SU-DHL-6 (cell line): ENCODE measurements at regions not wholly inside any gene's neighbourhood (a gene's known extent, or its start where the extent isn't known, plus 50 kb on each side); places are given as distances from the start of the nearest gene placed in this dataset.
"Not testable (repeated sequence)": the region's sequence is repeated elsewhere in the genome, so short reads cannot be mapped to it uniquely, and the experiment has no call there.

ENCODE experiments used
- H2AFZ ChIP-seq: fragments of 200-600 bp; sonication (generic); 2 replicates; pipeline ENCODE4 v1.6.1; 2014; ENCODE audit warnings: low read depth, mild to moderate bottlenecking, moderate library complexity, mixed read lengths, antibody characterized with exemption, low read length; ENCODE audit not compliant: severe bottlenecking
- H3F3A ChIP-seq: fragments of 200-600 bp; shearing (Covaris generic); 2 replicates; pipeline ENCODE4 v1.6.0; 2016; ENCODE audit warnings: antibody characterized with exemption, mild to moderate bottlenecking; ENCODE audit not compliant: insufficient read depth
- H3K27ac ChIP-seq: fragments of 200-600 bp; sonication (generic); 2 replicates; pipeline ENCODE4 v1.5.1; 2016; ENCODE audit warnings: low read depth, mild to moderate bottlenecking, low read length, moderate library complexity, mixed read lengths
- H3K27me3 ChIP-seq: fragments of 200-600 bp; sonication (generic), shearing (Covaris generic); 2 replicates; pipeline ENCODE4 v1.6.0; 2014; ENCODE audit warnings: mild to moderate bottlenecking, low read length
- H3K36me3 ChIP-seq: fragments of 200-600 bp; sonication (generic); 2 replicates; pipeline ENCODE4 v1.6.1; 2014; ENCODE audit warnings: mild to moderate bottlenecking, low read length, mixed read lengths
- H3K4me2 ChIP-seq: fragments of 300-600, 200-600 bp; shearing (Covaris generic), sonication (generic); 2 replicates; pipeline ENCODE4 v1.6.0; 2014; ENCODE audit warnings: low read length, low read depth, mild to moderate bottlenecking; ENCODE audit not compliant: poor library complexity, severe bottlenecking
- H3K4me3 ChIP-seq: fragments of 200-600 bp; sonication (generic); 2 replicates; pipeline ENCODE4 v1.5.1; 2014; ENCODE audit warnings: antibody characterized with exemption, low read length, mild to moderate bottlenecking, mixed read lengths; ENCODE audit not compliant: insufficient read depth, poor library complexity, severe bottlenecking
- H3K79me2 ChIP-seq: fragments of 200-600 bp; sonication (generic); 2 replicates; pipeline ENCODE4 v1.6.1; 2014; ENCODE audit warnings: mild to moderate bottlenecking, low read length, moderate library complexity; ENCODE audit not compliant: insufficient read depth
- H3K9ac ChIP-seq: fragments of 200-600 bp; sonication (generic); 2 replicates; pipeline ENCODE4 v1.7.0; 2014; ENCODE audit warnings: mild to moderate bottlenecking, low read length
- H3K9me2 ChIP-seq: fragments of 200-600 bp; sonication (generic); replicated peaks from 2 replicates; pipeline ENCODE4 v1.6.1; 2014; ENCODE audit warnings: low read length; ENCODE audit not compliant: insufficient read depth
- H3K9me3 ChIP-seq: fragments of 200-600 bp; sonication (generic); 2 replicates; pipeline ENCODE4 v1.6.1; 2014; ENCODE audit warnings: low read length, mixed read lengths; ENCODE audit not compliant: insufficient read depth
- H4K20me1 ChIP-seq: fragments of 200-600 bp; sonication (generic); 2 replicates; pipeline ENCODE4 v1.6.1; 2014; ENCODE audit warnings: low read depth, mild to moderate bottlenecking, antibody characterized with exemption, low read length, moderate library complexity, mixed read lengths
- CTCF ChIP-seq: fragments of 200-600 bp; sonication (generic); IDR thresholded peaks from one replicate; pipeline ENCODE4 v1.5.1; 2017; ENCODE audit warnings: antibody characterized with exemption, mild to moderate bottlenecking, low read length, moderate library complexity; ENCODE audit not compliant: insufficient read depth, poor library complexity, severe bottlenecking
- EZH2phosphoT487 ChIP-seq: fragments of 200-600 bp; sonication (generic), shearing (Covaris generic); conservative IDR thresholded peaks from 2 replicates; pipeline ENCODE4 v1.6.1; 2018; ENCODE audit warnings: mild to moderate bottlenecking, antibody characterized with exemption, low read length, moderate library complexity, mixed read lengths

DNA sequence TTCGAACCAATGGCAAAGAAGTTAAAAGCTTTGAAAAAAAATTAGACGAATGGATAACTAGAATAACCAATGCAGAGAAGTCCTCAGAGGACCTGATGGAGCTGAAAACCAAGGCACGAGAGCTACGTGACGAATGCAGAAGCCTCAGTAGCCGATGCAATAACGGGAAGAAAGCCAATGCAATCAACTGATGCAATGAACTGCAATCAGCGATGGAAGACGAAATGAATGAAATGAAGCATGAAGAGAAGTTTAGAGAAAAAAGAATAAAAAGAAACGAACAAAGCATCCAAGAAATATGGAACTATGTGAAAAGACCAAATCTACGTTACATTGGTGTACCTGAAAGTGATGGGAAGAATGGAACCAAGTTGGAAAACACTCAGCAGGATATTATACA lies 52.6 kb upstream of the MRPS30 start:
- not testable (repeated sequence) for H3K27ac ChIP-seq, H2AFZ ChIP-seq

DNA sequence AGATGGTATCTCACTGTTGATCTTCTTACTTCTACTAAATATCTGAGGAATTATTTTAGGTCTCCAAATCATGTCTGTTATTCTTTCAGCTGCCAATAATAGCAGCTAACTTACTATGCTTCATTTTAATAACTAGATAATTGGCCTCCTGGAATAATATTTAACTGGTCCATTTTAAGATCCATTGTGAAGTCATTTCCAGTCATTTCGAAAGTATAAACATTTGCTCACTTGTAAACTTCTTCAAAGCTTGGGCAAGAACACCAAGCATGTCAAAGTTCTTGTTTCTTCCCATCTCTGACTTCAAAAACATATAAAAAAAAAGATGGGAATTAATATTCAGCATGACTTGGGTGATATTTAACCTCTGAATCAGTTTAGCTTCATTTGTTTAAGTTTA lies 61.4 kb upstream of the MRPS30 start:
- H3K9ac ChIP-seq, result no peak overlapping the region
- no peak overlapping the region for H2AFZ ChIP-seq
- H3K4me2 ChIP-seq, result no peak overlapping the region
- H3K9me2 ChIP-seq, result no peaks in the 10 kb centered on the region
- H3K27me3 ChIP-seq, result no peaks in the 10 kb centered on the region
- H3F3A ChIP-seq, result no peaks in the 10 kb centered on the region
- no peaks in the 10 kb centered on the region for H3K36me3 ChIP-seq
- TF ChIP-seq EZH2phosphoT487 (no peak), CTCF (no peak)
- H4K20me1 ChIP-seq, result no peaks in the 10 kb centered on the region
- H3K9me3 ChIP-seq, result no peaks in the 10 kb centered on the region
- H3K4me3 ChIP-seq, result no peak overlapping the region
- no peak overlapping the region for H3K27ac ChIP-seq
- no peaks in the 10 kb centered on the region for H3K79me2 ChIP-seq

More for the DNA sequence above, 52.6 kb upstream of the MRPS30 start:
- H3K36me3 ChIP-seq, H3K4me3 ChIP-seq, H3K27me3 ChIP-seq, H3K9me2 ChIP-seq, H3F3A ChIP-seq, H3K79me2 ChIP-seq, H3K4me2 ChIP-seq, H3K9ac ChIP-seq, H4K20me1 ChIP-seq, H3K9me3 ChIP-seq: not testable (repeated sequence)

DNA sequence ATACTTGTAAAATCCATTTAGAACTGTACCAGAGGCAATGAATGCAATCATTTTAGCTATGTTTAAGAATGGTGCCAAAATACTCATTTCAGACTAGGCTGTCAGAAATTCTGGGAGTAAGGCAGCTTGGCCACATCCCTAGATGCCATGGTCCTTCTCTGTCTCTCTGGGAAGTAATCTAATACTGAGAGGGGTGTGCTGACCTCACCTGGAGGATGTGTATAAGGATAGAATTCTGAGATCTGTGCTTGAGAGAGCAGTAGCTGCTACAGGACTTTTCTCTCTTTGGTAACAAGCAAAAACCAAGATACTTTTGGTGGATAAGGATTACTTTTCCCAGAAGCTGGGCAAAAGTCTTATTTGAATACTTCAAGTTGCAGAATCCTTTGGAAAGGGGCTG lies 68.1 kb upstream of the MRPS30 start:
- no peak overlapping the region for H3K4me3 ChIP-seq
- H3K79me2 ChIP-seq, result no peaks in the 10 kb centered on the region
- no peaks in the 10 kb centered on the region for H3K36me3 ChIP-seq
- TF ChIP-seq CTCF, result no peak
- TF ChIP-seq EZH2phosphoT487, result no peak
- H3K9ac ChIP-seq, result no peak overlapping the region
- no peak overlapping the region for H3K4me2 ChIP-seq
- no peak overlapping the region for H3K27ac ChIP-seq
- H3F3A ChIP-seq, result no peaks in the 10 kb centered on the region
- no peaks in the 10 kb centered on the region for H4K20me1 ChIP-seq
- H3K9me2 ChIP-seq, result no peaks in the 10 kb centered on the region
- H3K27me3 ChIP-seq, result no peaks in the 10 kb centered on the region
- no peak overlapping the region for H2AFZ ChIP-seq
- H3K9me3 ChIP-seq, result no peaks in the 10 kb centered on the region

DNA sequence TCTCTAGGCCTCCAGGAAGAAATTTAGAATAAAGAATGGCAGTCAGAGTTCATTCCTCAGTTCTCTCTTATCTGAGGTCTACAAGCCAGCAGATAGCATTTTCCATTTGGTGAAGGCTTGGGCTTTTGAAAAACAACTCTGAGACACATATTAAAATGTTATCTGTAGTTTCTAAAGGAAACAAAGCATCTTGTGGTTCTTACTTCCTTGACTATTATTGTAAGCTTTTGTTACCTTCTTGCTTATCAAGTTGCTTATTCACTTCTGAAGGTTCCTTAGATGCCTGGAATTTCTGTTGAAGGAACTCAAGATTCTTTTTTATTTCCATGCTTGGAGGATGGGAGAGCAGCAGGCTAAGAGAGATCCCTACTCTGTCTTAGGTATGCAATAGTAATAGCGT lies 79.2 kb upstream of the MRPS30 start:
- H3K27ac ChIP-seq, result no peak overlapping the region

More for the DNA sequence above, 79.2 kb upstream of the MRPS30 start:
- H4K20me1 ChIP-seq, result no peaks in the 10 kb centered on the region
- no peaks in the 10 kb centered on the region for H3K9me3 ChIP-seq
- H3K4me2 ChIP-seq, result no peak overlapping the region
- H3K36me3 ChIP-seq, result no peaks in the 10 kb centered on the region
- H2AFZ ChIP-seq, result no peak overlapping the region
- H3F3A ChIP-seq, result no peaks in the 10 kb centered on the region
- TF ChIP-seq CTCF (no peak), EZH2phosphoT487 (no peak)
- no peak overlapping the region for H3K9ac ChIP-seq
- no peaks in the 10 kb centered on the region for H3K79me2 ChIP-seq
- no peak overlapping the region for H3K4me3 ChIP-seq
- no peaks in the 10 kb centered on the region for H3K9me2 ChIP-seq
- H3K27me3 ChIP-seq, result no peaks in the 10 kb centered on the region
